ENCODE measurements at regions not wholly inside any gene's neighbourhood (a gene's known extent, or its start where the extent isn't known, plus 50 kb on each side); places are given as distances from the start of the nearest gene placed in this dataset.

DNA sequence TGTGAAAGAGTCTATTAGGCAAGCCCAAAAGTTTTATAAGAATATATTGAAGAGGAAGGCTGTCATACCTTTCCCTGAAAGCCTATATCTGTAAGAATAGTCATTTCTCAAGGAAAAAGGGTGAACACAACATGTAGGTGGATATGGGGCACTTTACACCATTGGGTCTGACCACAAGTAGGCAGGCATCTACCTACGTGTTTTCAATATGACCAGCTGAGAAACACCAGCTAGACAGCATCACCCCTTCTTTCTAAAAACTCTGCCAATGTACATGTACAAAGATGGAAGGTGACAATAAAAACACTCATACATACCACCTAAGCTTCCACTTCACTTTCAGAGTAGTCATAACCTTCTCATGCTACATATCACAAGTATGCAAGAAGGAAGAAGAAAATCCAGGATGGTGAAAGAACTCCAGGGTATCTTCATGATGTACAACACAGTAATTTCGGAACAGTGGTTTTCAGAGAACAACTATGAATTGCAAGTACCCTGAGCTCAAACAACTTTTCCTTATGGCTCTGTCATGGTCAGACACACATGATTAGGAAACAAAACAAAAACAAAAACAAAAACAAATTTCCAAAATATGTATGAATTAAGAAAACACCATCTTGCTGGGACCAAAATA lies 98.5 kb upstream of the ADGRL2 start:
- Histone ChIP-seq H3K36me3 (ENCODE audit: control insufficient read depth in 1 of 2, insufficient read depth in 2 of 2, low read depth in 1 of 2, low read length in 2 of 2) (no peaks in the 10 kb centered on the region), H3K9me3 (ENCODE audit: control insufficient read depth, low read length) (no peaks in the 10 kb centered on the region), H3K18ac (ENCODE audit: low read depth in 1 of 2, low read length in 2 of 2) (peak overlapping the region in 1 of 2 experiments; percentile 64), H4K91ac (ENCODE audit: low read length) (no peak overlapping the region), H2BK12ac (ENCODE audit: low read length in 2 of 2) (peak overlapping the region in 1 of 2 experiments; percentile 83), H3K27me3 (ENCODE audit: control insufficient read depth in 1 of 2, insufficient read depth in 1 of 2, low read length in 2 of 2) (no peaks in the 10 kb centered on the region), H3K79me1 (replicated peaks; ENCODE audit: low read length, poor library complexity, severe bottlenecking) (no peaks in the 10 kb centered on the region), H3K4me2 (ENCODE audit: low read length, poor library complexity, severe bottlenecking) (no peak overlapping the region), H2BK5ac (ENCODE audit: low read depth, low read length, poor library complexity, severe bottlenecking) (no peak overlapping the region), H2BK120ac (ENCODE audit: low read depth, low read length) (no peak overlapping the region), H3K27ac (ENCODE audit: low read length, poor library complexity, severe bottlenecking) (no peak overlapping the region), H2BK15ac (ENCODE audit: low read depth, poor library complexity, severe bottlenecking) (no peak overlapping the region), H2AFZ (ENCODE audit: low read depth, low read length) (no peak overlapping the region), H3K4me1 (ENCODE audit: control insufficient read depth, insufficient read depth, low read depth, low read length) (peaks cover 2% of the 10 kb centered on the region), H4K8ac (ENCODE audit: low read length) (no peak overlapping the region), H3K4me3 (ENCODE audit: insufficient read depth in 1 of 2, low read depth in 1 of 2, low read length in 2 of 2) (no peak overlapping the region), H3K14ac (ENCODE audit: low read length in 2 of 2) (no peak overlapping the region), H3K4ac (ENCODE audit: low read depth in 1 of 2, low read length in 2 of 2) (peak overlapping the region in 1 of 2 experiments; percentile 67), H3K23ac (ENCODE audit: low read length in 2 of 2) (no peak overlapping the region), H3K9ac (ENCODE audit: low read length) (no peak overlapping the region), H2AK5ac (ENCODE audit: low read length, severe bottlenecking) (no peak overlapping the region)
- peak; percentile 41 for DNase-seq
- 97% methylated on average over 2 of the region's 2 CpGs for WGBS

DNA sequence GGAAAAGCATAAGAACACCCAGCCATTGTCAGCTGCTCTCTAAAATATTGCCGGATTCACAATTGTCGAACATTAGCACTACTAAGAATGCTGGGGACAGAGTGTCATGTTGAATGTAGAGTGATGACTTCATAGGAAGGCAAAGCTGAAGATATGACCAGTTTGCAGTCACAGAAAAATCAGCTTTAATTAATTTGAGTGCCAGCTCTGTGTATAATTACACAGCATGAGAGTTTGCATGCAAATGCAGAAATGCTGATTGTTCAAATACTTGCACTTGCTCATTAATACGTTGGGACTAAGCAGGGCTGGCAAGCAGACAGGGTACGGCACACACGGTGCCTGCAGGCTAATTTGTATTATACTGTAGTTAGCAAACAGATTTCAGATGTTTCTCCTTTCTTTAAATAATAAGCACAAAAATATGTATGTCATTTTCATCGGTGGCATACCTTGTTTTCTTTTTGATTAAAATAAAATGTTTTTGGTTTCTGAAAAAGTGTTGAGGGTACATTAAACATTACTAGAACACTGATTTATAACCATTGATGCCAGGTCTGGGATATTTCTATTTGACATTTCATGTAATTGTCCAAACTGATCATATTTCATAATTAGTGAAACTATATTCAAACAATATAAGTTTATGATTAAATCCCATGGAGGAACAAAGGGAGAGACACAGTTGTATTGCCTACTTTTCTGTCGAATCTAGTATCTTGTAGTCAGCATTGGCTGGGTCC lies 99.8 kb upstream of the ADGRL2 start:
- Histone ChIP-seq H3K14ac (ENCODE audit: low read length in 2 of 2) (no peak overlapping the region), H2BK120ac (ENCODE audit: low read depth, low read length) (no peak overlapping the region), H3K79me1 (replicated peaks; ENCODE audit: low read length, poor library complexity, severe bottlenecking) (no peaks in the 10 kb centered on the region), H3K9me3 (ENCODE audit: control insufficient read depth, low read length) (no peaks in the 10 kb centered on the region), H3K23ac (ENCODE audit: low read length in 2 of 2) (no peak overlapping the region), H3K9ac (ENCODE audit: low read length) (no peak overlapping the region), H4K8ac (ENCODE audit: low read length) (no peak overlapping the region), H3K4me2 (ENCODE audit: low read length, poor library complexity, severe bottlenecking) (no peak overlapping the region), H3K18ac (ENCODE audit: low read depth in 1 of 2, low read length in 2 of 2) (no peak overlapping the region), H4K91ac (ENCODE audit: low read length) (no peak overlapping the region), H2BK5ac (ENCODE audit: low read depth, low read length, poor library complexity, severe bottlenecking) (no peak overlapping the region), H2AK5ac (ENCODE audit: low read length, severe bottlenecking) (no peak overlapping the region), H2BK12ac (ENCODE audit: low read length in 2 of 2) (no peak overlapping the region), H3K4me1 (ENCODE audit: control insufficient read depth, insufficient read depth, low read depth, low read length) (peaks cover 2% of the 10 kb centered on the region), H2AFZ (ENCODE audit: low read depth, low read length) (no peak overlapping the region), H3K36me3 (ENCODE audit: control insufficient read depth in 1 of 2, insufficient read depth in 2 of 2, low read depth in 1 of 2, low read length in 2 of 2) (no peaks in the 10 kb centered on the region), H2BK15ac (ENCODE audit: low read depth, poor library complexity, severe bottlenecking) (no peak overlapping the region), H3K27me3 (ENCODE audit: control insufficient read depth in 1 of 2, insufficient read depth in 1 of 2, low read length in 2 of 2) (no peaks in the 10 kb centered on the region), H3K27ac (ENCODE audit: low read length, poor library complexity, severe bottlenecking) (no peak overlapping the region), H3K4me3 (ENCODE audit: insufficient read depth in 1 of 2, low read depth in 1 of 2, low read length in 2 of 2) (no peak overlapping the region), H3K4ac (ENCODE audit: low read depth in 1 of 2, low read length in 2 of 2) (no peak overlapping the region)
- 90% methylated on average over 4 of the region's 7 CpGs for WGBS
- no peak for DNase-seq

DNA sequence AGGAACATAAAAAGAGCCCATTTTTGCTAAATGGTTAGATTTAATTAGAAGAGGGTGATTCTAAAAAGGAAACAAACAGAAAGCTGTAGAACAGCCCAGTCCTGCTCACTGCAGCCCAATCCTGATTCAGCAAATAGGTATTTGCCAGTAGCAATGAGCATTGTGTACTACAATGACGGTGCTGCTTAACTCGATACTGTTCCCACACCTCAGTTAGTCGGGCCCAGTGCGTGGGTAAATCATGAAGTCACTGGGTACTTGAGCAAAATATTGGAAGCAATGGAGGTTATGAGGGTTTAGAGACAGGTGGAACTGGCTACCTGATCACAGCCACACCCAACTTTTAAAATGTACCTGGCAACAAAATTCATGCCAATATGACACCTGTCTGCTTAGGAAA lies 101.5 kb upstream of the ADGRL2 start:
- DNase-seq = peak; percentile 65
- Histone ChIP-seq H3K23ac (ENCODE audit: low read length in 2 of 2) (no peak overlapping the region), H3K4me3 (ENCODE audit: insufficient read depth in 1 of 2, low read depth in 1 of 2, low read length in 2 of 2) (no peak overlapping the region), H3K4ac (ENCODE audit: low read depth in 1 of 2, low read length in 2 of 2) (no peak overlapping the region), H3K79me1 (replicated peaks; ENCODE audit: low read length, poor library complexity, severe bottlenecking) (no peaks in the 10 kb centered on the region), H3K14ac (ENCODE audit: low read length in 2 of 2) (no peak overlapping the region), H3K4me1 (ENCODE audit: control insufficient read depth, insufficient read depth, low read depth, low read length) (peaks cover 2% of the 10 kb centered on the region), H3K9ac (ENCODE audit: low read length) (peak overlapping the region; percentile 47), H3K4me2 (ENCODE audit: low read length, poor library complexity, severe bottlenecking) (no peak overlapping the region), H3K27ac (ENCODE audit: low read length, poor library complexity, severe bottlenecking) (no peak overlapping the region), H2BK120ac (ENCODE audit: low read depth, low read length) (peak overlapping the region; percentile 7), H2BK12ac (ENCODE audit: low read length in 2 of 2) (peak overlapping the region in 1 of 2 experiments; percentile 21), H3K9me3 (ENCODE audit: control insufficient read depth, low read length) (no peaks in the 10 kb centered on the region), H4K91ac (ENCODE audit: low read length) (no peak overlapping the region), H2AFZ (ENCODE audit: low read depth, low read length) (no peak overlapping the region), H3K18ac (ENCODE audit: low read depth in 1 of 2, low read length in 2 of 2) (peak overlapping the region in 1 of 2 experiments; percentile 50), H2AK5ac (ENCODE audit: low read length, severe bottlenecking) (no peak overlapping the region), H3K27me3 (ENCODE audit: control insufficient read depth in 1 of 2, insufficient read depth in 1 of 2, low read length in 2 of 2) (no peaks in the 10 kb centered on the region), H2BK15ac (ENCODE audit: low read depth, poor library complexity, severe bottlenecking) (no peak overlapping the region), H4K8ac (ENCODE audit: low read length) (no peak overlapping the region), H2BK5ac (ENCODE audit: low read depth, low read length, poor library complexity, severe bottlenecking) (no peak overlapping the region), H3K36me3 (ENCODE audit: control insufficient read depth in 1 of 2, insufficient read depth in 2 of 2, low read depth in 1 of 2, low read length in 2 of 2) (no peaks in the 10 kb centered on the region)
- 14% methylated on average over 2 of the region's 4 CpGs for WGBS

DNA sequence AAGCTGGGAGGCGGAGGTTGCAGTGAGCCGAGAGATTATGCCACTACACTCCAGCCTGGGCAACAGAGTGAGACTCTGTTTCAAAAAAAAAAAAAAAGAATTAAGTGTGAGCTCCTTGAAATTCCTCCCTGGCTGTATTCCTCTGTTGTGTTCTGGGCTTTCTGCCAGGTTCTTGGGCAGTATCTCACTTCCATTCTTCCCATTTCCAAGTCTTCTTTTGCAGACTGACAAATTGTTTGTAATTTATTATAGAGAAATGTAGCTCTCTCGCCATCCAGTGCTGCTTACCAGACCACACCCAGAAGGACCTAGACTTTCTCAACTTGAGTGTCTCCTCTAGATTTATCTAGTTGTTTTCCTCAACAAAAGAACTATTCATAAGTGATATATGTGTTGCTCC lies 105.0 kb upstream of the ADGRL2 start:
- 59% methylated on average over 2 of the region's 3 CpGs for WGBS

More for the DNA sequence above, 105.0 kb upstream of the ADGRL2 start:
- Histone ChIP-seq H3K4ac (ENCODE audit: low read depth in 1 of 2, low read length in 2 of 2) (peak overlapping the region in 1 of 2 experiments; percentile 41), H2BK120ac (ENCODE audit: low read depth, low read length) (no peak overlapping the region), H3K36me3 (ENCODE audit: control insufficient read depth in 1 of 2, insufficient read depth in 2 of 2, low read depth in 1 of 2, low read length in 2 of 2) (no peaks in the 10 kb centered on the region), H4K91ac (ENCODE audit: low read length) (no peak overlapping the region), H3K4me3 (ENCODE audit: insufficient read depth in 1 of 2, low read depth in 1 of 2, low read length in 2 of 2) (no peak overlapping the region), H3K79me1 (replicated peaks; ENCODE audit: low read length, poor library complexity, severe bottlenecking) (no peaks in the 10 kb centered on the region), H3K27ac (ENCODE audit: low read length, poor library complexity, severe bottlenecking) (no peak overlapping the region), H3K23ac (ENCODE audit: low read length in 2 of 2) (no peak overlapping the region), H4K8ac (ENCODE audit: low read length) (no peak overlapping the region), H2BK5ac (ENCODE audit: low read depth, low read length, poor library complexity, severe bottlenecking) (no peak overlapping the region), H3K18ac (ENCODE audit: low read depth in 1 of 2, low read length in 2 of 2) (no peak overlapping the region), H3K27me3 (ENCODE audit: control insufficient read depth in 1 of 2, insufficient read depth in 1 of 2, low read length in 2 of 2) (no peaks in the 10 kb centered on the region), H2BK12ac (ENCODE audit: low read length in 2 of 2) (no peak overlapping the region), H3K4me1 (ENCODE audit: control insufficient read depth, insufficient read depth, low read depth, low read length) (no peaks in the 10 kb centered on the region), H2AFZ (ENCODE audit: low read depth, low read length) (no peak overlapping the region), H3K9ac (ENCODE audit: low read length) (no peak overlapping the region), H3K9me3 (ENCODE audit: control insufficient read depth, low read length) (no peaks in the 10 kb centered on the region), H3K4me2 (ENCODE audit: low read length, poor library complexity, severe bottlenecking) (no peak overlapping the region), H2AK5ac (ENCODE audit: low read length, severe bottlenecking) (no peak overlapping the region), H2BK15ac (ENCODE audit: low read depth, poor library complexity, severe bottlenecking) (no peak overlapping the region), H3K14ac (ENCODE audit: low read length in 2 of 2) (no peak overlapping the region)
- DNase-seq = peak; percentile 82

Measured in mesenchymal stem cell (in vitro differentiated cells and primary cell).